ENCODE measurements at regions not wholly inside any gene's neighbourhood (a gene's known extent, or its start where the extent isn't known, plus 50 kb on each side); places are given as distances from the start of the nearest gene placed in this dataset.
A peak's percentile ranks its signal among the peaks of the same experiment; 100 is the strongest.

DNA sequence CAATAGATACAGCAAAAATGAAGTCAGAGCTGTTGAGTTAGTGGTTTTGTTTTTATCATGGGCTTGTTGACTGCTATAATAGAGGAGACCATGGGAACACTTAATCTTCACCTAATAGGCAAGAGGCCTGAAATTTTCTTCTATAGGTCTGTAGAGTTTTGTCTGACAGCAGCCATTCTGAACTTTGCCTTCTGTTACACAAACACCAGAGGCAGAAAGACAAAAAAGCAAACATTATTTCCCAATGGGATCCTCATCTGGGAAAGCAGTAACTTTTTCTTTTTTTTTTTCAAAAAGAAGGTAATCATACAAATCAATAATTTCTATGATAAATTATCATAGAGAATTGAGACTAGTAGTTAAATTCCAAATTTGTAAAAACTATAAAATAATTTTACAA, 494.1 kb downstream of the TOX3 start:
- no peak for DNase-seq (ENCODE audit: low spot score)

DNA sequence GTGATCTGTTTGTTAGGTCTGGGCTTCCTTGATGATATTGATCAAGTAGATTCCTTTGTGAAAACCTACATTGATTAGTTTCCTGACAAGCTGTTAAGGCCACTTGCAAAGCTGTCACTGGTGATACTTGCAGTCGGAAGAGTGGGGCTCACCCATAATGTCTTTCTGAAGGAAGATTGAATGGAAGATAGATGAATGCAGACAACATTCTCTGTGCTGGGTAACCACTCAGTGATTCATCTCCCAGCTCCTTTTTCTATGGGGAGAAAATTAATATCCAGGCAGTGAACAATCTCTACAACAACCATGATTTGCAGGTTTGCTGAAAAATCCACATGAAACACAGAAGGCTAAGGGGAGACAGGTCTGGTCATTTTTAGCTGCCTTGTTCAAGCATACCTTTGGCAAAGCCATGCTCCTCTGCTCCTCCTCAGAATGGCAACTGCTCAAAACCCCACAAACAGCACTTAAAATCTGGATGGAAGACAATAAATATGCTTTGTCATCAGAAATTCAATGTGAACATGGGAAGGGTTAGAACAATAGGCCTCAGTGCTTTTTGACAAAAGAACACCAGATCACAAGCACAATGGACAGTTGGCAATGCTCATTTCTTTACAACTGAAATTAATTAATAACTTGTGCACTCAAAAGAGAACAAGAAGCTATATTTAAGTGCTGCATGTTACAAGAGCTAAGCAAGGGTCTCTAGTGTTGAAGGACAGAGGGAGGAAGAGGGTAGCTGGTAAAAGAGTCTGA, 495.4 kb downstream of the TOX3 start:
- no peak for DNase-seq (ENCODE audit: low spot score)

DNA sequence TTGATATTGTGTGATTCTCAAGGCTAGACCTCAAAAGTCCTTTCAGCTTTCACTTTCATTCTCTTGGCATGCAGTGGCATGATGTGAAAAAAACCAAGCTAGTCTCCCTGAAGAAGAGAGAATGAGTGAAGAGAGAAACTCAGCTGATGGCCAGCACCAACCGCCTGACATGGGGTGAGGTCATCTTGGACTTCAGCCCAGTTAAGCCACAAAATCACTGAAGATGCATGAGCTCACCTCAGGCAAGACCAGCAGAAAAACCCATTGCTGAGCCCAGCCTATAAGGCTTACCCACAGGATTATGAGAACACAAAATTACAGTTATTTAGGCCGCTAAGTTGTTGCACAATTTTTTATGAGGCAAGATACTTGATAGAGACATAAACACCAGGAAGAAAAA, 496.5 kb downstream of the TOX3 start:
- peak; percentile 47 for DNase-seq (ENCODE audit: low spot score)

DNA sequence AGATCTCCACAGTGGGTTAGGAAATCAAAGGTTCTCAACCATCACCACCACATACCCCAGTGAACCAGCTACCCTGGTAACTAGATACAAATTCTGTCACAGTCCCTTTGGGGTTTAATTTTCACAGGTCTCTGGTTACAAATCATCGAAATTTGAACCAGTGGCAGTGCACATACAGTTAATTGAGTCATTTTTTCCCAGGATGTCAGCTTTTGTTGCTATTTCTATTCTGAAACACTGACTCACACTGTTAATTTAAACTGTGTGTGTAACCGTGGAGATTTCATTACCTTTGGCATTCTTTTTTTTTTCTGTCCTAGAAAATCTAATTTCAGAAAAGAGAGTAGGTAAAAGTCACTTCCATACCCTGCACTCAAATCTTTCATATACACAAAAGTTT, 511.5 kb downstream of the TOX3 start:
- no peak for DNase-seq (ENCODE audit: low spot score)

DNA sequence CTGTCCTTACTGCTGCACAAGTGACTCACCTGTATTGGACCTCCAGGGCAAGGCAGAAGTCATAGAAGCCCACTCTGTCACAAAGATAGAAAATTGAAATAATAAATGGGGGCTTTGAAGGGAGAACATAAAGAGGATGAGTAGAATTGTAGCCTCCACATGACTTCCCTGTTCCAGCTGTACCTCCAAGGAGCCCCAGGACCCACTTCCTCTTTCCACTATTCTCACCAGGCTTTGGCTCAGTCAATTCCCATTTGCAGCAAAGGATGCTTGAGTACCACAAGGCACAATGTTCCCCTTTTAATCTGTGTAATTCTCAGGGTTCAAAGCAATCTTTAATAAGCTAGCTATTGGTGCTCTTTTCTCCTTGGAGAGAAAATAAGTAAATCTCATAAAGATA, 512.1 kb downstream of the TOX3 start:
- DNase-seq (ENCODE audit: low spot score): no peak

DNA sequence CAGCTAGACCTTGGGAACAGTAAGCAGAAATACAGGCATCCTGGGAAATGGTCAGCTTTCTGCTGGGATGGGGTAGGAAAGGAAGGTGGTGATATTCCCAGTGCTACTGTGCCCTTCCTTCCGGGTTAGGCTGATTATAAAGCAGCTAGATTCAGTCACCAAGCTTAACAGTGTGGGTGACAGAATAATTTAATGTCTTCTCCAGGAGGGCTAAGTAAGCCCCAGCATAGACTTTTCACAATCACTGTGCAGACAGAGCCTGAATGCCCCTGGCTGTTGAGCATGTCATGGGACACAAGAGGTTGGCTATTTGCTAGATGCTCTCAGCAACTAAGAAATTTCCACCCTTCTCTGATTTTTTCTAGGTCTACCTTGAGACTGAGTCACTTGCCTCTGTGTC, 513.0 kb downstream of the TOX3 start:
- no peak for DNase-seq (ENCODE audit: low spot score)

DNA sequence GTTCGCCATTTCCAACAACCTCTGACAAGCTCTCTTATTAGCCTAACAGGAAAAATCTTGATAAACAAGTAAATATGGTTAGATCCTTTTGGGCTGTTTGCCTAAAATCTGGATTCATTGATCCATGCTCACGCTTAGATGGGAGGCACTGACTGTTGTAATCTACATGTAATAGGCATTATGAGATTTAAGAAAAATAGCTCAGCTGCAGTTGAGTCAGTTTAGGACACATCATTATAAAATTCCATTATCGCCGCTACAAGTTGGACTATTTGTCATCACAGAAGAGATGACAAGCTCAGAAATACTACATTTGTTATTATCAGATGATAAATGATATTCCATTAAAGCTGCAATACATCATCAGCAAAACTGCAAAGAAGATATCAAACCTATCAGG, 524.0 kb downstream of the TOX3 start:
- DNase-seq (ENCODE audit: low spot score): no peak

DNA sequence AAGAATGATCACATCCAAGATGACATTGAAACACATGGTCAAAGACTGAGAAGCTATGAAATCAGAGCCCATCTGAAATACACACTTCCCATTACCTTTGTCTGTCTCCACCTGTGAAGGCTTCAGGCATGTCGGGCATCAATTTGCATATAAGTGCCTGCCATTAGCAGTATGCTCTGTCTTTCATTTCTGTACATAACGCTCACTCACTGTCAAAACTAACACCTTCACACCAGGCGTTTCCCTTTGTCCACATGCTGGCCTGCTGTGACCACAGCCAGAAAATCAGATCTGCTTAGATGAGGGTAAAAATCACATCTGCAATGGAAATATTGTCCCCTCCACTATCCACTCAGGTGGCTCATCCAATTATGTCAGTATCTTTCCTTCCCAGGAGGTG, 524.8 kb downstream of the TOX3 start:
- DNase-seq (ENCODE audit: low spot score): no peak

DNA sequence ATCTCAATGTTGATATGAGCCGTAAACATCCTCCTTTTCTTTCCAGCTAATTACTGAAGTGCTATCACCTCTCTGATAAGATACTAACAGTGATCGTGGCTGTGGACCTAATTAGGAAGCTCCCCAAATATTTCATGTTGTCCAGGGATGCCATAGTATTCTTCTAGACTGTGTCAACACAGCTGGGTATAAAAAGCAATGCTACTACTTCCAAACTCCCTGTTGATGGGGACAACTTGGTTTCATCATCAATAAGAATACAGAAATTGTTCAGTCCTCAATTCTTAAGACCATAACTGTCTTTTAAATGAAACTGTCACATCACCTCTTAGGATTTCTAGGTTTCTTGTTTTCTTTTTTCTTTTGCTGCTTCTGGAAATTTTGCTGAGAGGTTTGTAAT, 530.6 kb downstream of the TOX3 start:
- DNase-seq (ENCODE audit: low spot score): no peak

DNA sequence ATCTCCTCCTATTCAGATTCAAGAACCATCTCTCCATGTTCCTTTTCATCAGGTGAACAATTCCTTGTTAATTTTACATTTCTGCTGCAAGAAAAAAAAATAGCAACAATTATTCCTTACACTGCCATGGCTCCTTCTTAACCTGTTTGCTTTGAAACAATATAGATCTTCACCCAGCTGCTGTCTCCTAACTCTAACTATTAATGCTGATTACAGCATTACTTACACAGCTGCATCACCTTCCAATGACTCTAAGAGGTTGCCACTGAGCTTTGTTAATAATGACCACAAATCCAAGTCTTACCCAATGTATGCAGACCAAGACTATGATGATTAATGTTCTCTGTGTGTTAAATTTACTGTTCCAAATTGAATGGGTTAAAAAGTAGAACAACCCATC, 541.4 kb downstream of the TOX3 start:
- DNase-seq (ENCODE audit: low spot score): no peak

DNA sequence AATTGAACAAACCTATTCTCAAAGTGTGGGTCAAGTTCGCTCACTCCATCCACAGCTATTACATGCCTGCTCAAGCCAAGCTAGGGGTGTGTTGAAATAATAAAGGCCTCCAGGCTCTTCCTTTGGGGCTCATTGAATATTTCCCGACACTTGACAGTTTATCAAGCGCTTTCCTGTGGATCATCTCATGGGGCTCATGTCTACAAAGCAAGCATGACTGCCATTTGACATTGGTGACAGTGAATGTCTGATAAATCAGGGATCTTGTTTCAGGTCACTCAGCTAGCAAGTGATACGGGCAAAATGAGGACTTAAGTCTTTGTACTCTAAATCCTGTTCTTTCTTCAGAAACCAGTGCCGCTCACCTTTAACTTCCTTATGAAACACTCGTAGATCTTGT, 542.6 kb downstream of the TOX3 start:
- no peak for DNase-seq (ENCODE audit: low spot score)

DNA sequence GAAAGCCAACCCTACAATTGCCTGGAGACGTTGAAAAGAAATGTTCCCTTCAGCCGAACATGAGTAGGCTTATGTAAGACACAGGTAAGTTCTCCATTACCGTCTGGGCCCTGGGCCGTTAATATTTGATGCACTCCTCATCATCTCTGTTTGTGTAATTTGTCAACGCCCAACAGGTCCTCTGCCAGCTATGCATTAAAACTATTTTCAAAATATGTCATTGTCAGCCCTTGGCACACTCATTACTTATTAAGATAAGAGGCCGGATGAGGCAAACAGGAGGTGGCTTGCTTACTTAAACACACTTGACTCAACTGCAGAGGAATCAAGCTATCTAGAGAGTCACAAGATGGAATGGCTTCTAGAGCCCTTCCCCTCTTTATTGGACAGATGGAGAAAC, 544.9 kb downstream of the TOX3 start:
- DNase-seq (ENCODE audit: low spot score): no peak

DNA sequence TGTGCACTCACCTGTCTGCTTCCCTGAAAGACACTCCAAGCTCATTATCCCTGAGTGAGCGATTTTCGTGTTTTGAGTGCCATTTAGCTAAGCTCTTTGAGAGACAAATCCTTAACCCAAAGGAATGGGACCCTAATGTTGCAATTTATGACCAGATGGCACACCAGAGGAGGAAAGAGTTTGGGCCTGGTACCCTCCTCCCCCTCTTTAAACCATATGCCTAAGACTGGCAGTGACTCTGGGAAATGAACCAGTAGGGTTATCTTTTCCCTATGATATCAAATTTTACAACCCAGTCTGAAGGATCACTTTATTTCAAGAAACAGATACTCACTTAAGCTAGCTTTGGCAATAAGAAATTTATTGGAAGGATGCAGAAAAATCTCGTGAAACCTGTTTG, 550.4 kb downstream of the TOX3 start:
- DNase-seq (ENCODE audit: low spot score): no peak

DNA sequence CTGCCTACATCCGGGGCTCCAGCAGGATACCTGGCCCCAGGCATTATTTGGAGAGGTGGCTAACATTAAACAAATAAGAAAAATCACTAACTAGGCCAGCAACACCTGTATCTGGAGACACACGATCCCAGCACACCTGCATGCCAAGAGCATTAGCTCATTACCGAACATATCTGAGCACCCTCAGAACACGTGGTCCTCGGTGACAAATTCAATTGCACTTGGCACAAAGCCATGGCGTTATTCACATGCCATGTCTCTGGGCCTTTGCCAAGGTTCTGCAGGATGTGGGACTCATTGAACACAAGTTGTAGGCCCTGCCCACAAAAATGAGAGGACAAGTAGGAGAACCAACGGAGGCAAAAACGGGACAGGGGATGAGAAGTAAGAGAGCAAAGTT, 552.3 kb downstream of the TOX3 start:
- DNase-seq (ENCODE audit: low spot score): peak; percentile 58

DNA sequence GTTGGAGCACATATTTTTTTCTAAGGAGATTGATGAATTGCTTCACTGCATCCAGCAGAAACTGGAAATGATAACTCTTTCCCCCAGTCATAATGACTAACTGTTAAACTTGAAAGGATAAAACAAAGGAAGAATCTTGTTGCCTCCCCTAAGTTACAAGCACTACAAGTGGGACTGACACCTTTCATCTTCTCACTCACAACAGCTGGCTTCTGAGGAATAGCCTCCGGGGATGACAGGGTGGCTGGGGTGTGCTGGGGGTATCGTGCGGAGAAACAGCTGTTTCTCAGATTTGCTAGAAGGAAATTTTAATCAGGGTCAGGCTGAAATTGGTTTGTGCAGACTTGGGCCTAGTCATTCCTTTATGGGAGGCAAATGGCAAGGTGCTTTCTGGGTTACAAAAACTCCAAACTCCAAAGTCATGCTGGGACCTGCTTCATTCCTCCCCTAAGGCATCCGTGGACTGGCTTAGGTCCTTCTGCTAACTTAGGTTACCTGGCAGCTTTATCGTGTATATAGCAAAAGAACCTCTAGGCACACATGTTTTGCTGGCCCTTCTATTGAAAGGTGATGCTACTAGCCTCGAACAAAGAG, 557.2 kb downstream of the TOX3 start:
- no peak for DNase-seq (ENCODE audit: low spot score)

DNA sequence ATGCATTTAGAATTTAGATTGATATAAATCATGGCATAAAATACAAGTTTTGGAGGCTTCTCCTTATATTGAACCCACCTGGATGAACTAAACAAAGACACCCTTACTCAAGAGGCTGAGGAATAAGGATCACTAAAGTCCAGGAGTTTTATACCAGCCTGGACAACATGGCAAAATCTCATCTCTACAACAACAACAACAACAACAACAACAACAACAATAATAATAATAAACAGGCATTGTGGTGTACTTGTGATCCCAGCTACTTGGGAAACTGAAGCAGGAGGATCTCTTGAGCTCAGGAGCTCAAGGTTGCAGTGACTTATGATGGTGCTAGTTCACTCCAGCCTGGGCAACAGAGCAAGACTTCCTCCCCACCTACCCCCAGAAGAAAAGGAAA, 558.0 kb downstream of the TOX3 start:
- no peak for DNase-seq (ENCODE audit: low spot score)

DNA sequence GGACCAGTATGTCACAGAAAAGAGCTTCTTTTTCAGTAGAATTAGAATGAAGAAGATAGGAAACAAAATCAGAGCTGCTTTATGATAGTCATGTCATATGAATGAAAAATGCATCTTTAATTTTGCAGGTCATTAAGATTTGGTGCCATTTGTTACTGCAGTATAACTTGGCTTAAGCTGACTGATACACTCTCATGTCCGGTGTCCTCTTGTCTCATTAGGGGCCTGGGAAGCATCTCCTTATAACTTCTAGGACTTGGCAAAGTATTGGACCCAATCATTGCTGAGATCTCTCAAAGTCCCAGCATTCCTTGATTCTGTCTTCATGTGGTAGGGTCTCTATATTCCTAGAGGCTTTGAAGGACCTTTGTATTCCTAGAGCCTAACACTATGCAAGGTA, 559.4 kb downstream of the TOX3 start:
- DNase-seq (ENCODE audit: low spot score): no peak

DNA sequence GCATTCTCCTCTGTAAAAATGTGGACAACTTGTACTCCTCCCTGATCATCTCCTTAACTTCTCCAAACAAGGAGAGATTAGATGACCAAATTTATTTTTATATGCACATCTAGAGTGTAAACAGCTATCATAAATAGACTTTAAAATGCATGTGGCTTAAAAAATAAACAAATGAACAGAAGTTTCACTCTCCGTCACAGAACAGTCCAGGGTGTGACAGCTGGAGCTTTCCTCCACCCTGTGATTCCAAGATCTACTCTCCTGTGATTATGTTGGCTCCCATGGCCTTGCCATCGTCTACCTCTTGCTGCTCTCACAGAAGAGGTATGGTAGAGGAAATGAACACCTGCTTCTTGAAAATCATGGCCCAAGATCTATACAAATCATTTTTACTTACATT, 560.2 kb downstream of the TOX3 start:
- DNase-seq (ENCODE audit: low spot score): no peak

DNA sequence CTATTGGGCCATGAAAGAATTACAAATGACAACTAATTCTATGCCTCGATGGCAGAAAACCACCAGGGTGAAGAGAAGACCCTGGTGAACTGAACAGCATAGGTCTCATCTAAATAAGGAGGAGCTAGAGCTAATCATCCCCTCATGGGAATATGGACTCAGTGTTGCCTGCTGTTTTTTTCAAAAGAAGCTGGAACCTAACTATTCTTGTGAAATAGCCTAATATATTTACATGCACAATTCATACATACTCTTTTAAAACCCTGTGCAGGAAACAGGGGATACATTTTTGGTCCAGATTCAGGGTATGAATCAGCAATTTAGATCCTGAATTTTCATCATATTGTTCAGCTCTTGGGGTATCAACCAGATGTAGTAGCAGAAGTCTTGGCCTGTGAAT, 560.6 kb downstream of the TOX3 start:
- DNase-seq (ENCODE audit: low spot score): no peak

DNA sequence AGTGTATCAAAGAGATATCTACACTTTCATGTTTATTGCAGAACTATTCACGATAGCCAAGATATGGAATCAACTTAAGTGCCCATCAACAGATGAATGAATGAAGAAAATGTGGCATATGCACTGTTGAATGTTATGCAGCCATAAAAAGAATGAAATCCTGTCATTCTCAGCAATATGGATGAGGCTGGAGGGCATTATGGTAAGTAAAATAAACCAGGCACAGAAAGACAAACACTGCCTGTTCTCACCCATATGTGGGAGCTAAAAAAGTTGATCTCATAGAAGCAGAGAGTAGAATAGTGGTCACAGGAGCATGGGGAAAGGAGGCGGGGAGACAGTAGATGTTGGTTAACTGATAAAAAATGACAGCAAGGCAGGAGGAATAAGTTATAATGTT, 561.8 kb downstream of the TOX3 start:
- no peak for DNase-seq (ENCODE audit: low spot score)

DNA sequence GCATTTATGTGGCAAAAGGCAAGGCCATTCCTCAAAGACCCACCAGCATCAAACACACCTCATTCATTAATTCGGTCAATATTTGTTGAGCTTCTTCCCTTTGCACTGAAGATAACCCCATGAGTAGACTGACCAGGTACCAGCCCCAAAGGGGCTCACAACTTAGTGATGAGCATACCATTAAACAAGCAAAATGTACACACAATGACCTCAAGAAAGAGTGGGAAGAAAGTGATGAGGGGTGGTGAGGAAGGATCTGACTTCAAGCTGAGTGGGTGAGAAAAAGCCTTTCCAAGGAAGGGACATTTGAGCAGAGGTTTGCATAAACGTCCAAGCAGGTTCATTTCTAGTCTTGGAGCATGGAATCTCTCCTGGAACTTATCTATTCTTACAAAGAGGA, 562.5 kb downstream of the TOX3 start:
- DNase-seq (ENCODE audit: low spot score): no peak

DNA sequence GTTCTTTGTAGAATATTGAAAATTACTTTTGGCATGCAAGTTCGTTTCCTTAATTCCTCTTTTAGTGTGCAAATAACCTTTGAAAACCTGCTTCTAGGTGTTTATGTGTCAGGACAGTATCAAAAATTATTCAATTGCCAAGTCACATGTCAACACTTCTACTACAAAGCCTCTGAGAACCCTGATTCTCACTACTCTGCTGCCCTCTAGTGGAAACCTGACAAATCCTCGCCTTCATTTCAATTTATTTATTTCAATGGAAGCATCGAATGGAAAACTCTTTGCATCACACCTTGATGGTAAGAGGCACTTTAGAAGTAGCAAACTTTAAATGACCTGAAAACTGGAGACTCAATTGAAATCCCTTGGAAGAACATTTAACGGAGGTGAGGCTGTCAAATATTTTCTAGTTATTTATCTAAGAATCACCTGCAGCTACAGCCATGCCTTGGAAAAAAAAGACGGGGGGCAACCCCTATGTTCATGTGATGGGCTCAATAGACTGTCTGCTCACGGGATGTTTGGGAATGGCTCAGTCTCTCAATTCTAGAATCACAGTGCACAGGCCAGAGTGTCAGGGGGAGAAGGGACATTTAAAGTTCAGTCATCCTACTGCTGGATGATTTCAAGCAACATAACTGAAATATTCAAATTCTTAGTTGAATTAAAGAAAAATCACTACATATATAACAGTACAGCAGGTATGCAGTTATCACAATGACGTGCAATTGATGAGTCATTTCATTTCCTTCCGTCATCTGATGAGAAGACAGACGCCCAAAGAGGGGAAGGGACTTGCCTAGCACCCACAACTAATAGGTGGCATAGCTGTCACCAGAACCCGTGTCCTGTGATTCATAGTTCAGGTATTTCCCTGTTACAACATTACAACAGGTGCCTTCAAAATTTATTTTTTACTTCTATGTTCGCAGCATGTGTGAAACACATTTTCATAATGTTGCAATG, 563.9 kb downstream of the TOX3 start:
- DNase-seq (ENCODE audit: low spot score): peak; percentile 68

DNA sequence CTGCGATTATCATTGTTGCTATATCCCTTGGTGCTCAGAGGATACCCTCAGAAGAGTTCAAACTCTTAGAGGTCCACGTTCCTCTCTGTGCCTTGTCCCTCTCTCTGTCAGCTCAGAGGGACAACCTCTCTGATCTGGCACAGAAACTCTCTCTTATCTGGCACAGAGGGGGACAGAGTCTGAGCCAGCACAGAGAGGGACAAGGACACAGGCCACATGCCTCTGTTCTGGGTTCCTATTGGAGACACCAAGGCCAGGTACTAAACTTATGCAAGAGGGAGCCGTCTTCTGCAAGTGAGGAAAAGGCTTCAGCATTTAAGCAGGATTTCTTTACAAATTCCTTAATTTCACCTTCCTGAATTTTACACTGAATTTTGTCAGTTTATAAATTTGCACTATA, 565.2 kb downstream of the TOX3 start:
- no peak for DNase-seq (ENCODE audit: low spot score)

All from RKO (cell line).